EH (cell line): ENCODE measurements at regions not wholly inside any gene's neighbourhood (a gene's known extent, or its start where the extent isn't known, plus 50 kb on each side); places are given as distances from the start of the nearest gene placed in this dataset.

Experiments used
- DNase-seq: peaks from one replicate; pipeline ENCODE4 v3.0.0-alpha.2; 2015; ENCODE audit warnings: low read depth

- DNase-seq: peak; percentile 27
Measured at GRCh38 chr9:81390792-81391456, 298.4 kb downstream of the TLE1 start.

GRCh38 chr9:81389569-81389993 lies 299.8 kb downstream of the TLE1 start:
- DNase-seq: peak; percentile 99

GRCh38 chr9:81388831-81389230 lies 300.5 kb downstream of the TLE1 start:
- DNase-seq: no peak

GRCh38 chr9:81387360-81388106 lies 301.8 kb downstream of the TLE1 start:
- no peak for DNase-seq

GRCh38 chr9:81384911-81385310 lies 304.4 kb downstream of the TLE1 start:
- DNase-seq: no peak

- DNase-seq: no peak
Measured at GRCh38 chr9:81382281-81382680, 307.1 kb downstream of the TLE1 start.

- no peak for DNase-seq
Measured at GRCh38 chr9:81381694-81382093, 307.7 kb downstream of the TLE1 start.

- DNase-seq: peak; percentile 3
Measured at GRCh38 chr9:81380504-81381359, 308.6 kb downstream of the TLE1 start.

- DNase-seq: peak; percentile 60
Measured at GRCh38 chr9:81379655-81380054, 309.7 kb downstream of the TLE1 start.

GRCh38 chr9:81377921-81378320 lies 311.4 kb downstream of the TLE1 start:
- DNase-seq: no peak

- no peak for DNase-seq
Measured at GRCh38 chr9:81377320-81377719, 312.0 kb downstream of the TLE1 start.

- no peak for DNase-seq
Measured at GRCh38 chr9:81375187-81376100, 313.9 kb downstream of the TLE1 start.

- DNase-seq: peak; percentile 36
Measured at GRCh38 chr9:81374459-81375186, 314.7 kb downstream of the TLE1 start.

GRCh38 chr9:81373294-81373693 lies 316.1 kb downstream of the TLE1 start:
- DNase-seq: no peak

- DNase-seq: peak; percentile 20
Measured at GRCh38 chr9:81372628-81373191, 316.6 kb downstream of the TLE1 start.

- DNase-seq: no peak
Measured at GRCh38 chr9:81371824-81372223, 317.5 kb downstream of the TLE1 start.

- no peak for DNase-seq
Measured at GRCh38 chr9:81370650-81371049, 318.7 kb downstream of the TLE1 start.

- no peak for DNase-seq
Measured at GRCh38 chr9:81370096-81370495, 319.3 kb downstream of the TLE1 start.

GRCh38 chr9:81369121-81369520 lies 320.2 kb downstream of the TLE1 start:
- DNase-seq: no peak

GRCh38 chr9:81363916-81364480 lies 325.3 kb downstream of the TLE1 start:
- peak; percentile 11 for DNase-seq
